ENCODE measurements at regions not wholly inside any gene's neighbourhood (a gene's known extent, or its start where the extent isn't known, plus 50 kb on each side); places are given as distances from the start of the nearest gene placed in this dataset.

- TF ChIP-seq, protein P1, sequence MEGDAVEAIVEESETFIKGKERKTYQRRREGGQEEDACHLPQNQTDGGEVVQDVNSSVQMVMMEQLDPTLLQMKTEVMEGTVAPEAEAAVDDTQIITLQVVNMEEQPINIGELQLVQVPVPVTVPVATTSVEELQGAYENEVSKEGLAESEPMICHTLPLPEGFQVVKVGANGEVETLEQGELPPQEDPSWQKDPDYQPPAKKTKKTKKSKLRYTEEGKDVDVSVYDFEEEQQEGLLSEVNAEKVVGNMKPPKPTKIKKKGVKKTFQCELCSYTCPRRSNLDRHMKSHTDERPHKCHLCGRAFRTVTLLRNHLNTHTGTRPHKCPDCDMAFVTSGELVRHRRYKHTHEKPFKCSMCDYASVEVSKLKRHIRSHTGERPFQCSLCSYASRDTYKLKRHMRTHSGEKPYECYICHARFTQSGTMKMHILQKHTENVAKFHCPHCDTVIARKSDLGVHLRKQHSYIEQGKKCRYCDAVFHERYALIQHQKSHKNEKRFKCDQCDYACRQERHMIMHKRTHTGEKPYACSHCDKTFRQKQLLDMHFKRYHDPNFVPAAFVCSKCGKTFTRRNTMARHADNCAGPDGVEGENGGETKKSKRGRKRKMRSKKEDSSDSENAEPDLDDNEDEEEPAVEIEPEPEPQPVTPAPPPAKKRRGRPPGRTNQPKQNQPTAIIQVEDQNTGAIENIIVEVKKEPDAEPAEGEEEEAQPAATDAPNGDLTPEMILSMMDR (IDR thresholded peaks at IDR 0.05; ENCODE audit: insufficient read depth, low read depth, low read length), result no peak
- TF ChIP-seq EZH2 (IDR thresholded peaks at IDR 0.05; ENCODE audit: insufficient read depth, low read length), result no peak
These were observed 163.6 kb downstream of the SPRY1 start for GRCh38 chr4:123559955-123560871.
